Hepatocyte (in vitro differentiated cells): ENCODE measurements at regions not wholly inside any gene's neighbourhood (a gene's known extent, or its start where the extent isn't known, plus 50 kb on each side); places are given as distances from the start of the nearest gene placed in this dataset.

Experiments
- DNase-seq: peaks from one replicate; pipeline ENCODE4 v3.0.0-alpha.2; 2016; ENCODE audit warnings: low spot score
- H2AFZ ChIP-seq: fragments of 200-600 bp; sonication (generic); 2 replicates; pipeline ENCODE4 v1.6.0; 2016; ENCODE audit warnings: antibody characterized with exemption, mild to moderate bottlenecking
- H3K27ac ChIP-seq: fragments of 200-600 bp; sonication (generic); 2 replicates; pipeline ENCODE4 v1.5.1; 2016; ENCODE audit warnings: mild to moderate bottlenecking
- H3K27me3 ChIP-seq: fragments of 200-600 bp; sonication (generic); 2 replicates; pipeline ENCODE4 v1.6.1; 2016
- H3K36me3 ChIP-seq: fragments of 200-600 bp; sonication (generic); replicated peaks from 2 replicates; pipeline ENCODE4 v1.5.1; 2016; ENCODE audit warnings: low read depth; ENCODE audit not compliant: insufficient read depth
- H3K4me1 ChIP-seq: fragments of 200-600 bp; sonication (generic); 2 replicates; pipeline ENCODE4 v1.5.1; 2016; ENCODE audit warnings: mild to moderate bottlenecking, moderate library complexity; ENCODE audit not compliant: insufficient read depth
- H3K4me2 ChIP-seq: fragments of 200-600 bp; sonication (generic); 2 replicates; pipeline ENCODE4 v1.6.0; 2016
- H3K4me3 ChIP-seq: fragments of 200-600 bp; sonication (generic); 2 replicates; pipeline ENCODE4 v1.5.1; 2016; ENCODE audit warnings: mild to moderate bottlenecking
- H3K79me2 ChIP-seq: fragments of 200-600 bp; sonication (generic); 2 replicates; pipeline ENCODE4 v1.6.0; 2017; ENCODE audit warnings: mild to moderate bottlenecking
- H3K9me2 ChIP-seq: fragments of 200-600 bp; sonication (generic); replicated peaks from 2 replicates; pipeline ENCODE4 v1.6.0; 2017; ENCODE audit warnings: mild to moderate bottlenecking; ENCODE audit not compliant: insufficient read depth
- H3K9me3 ChIP-seq: fragments of 200-600 bp; sonication (generic); 2 replicates; pipeline ENCODE4 v1.5.1; 2016; ENCODE audit warnings: low read depth, mild to moderate bottlenecking
- H4K20me1 ChIP-seq: fragments of 200-600 bp; sonication (generic); 2 replicates; pipeline ENCODE4 v1.6.0; 2016; ENCODE audit warnings: mild to moderate bottlenecking; ENCODE audit not compliant: insufficient read depth, poor library complexity, severe bottlenecking
- EZH2 ChIP-seq: fragments of 200-600 bp; sonication (generic); IDR thresholded peaks from 2 replicates; pipeline ENCODE4 v1.6.1; 2016; ENCODE audit warnings: antibody characterized with exemption, mild to moderate bottlenecking, borderline replicate concordance
- EZH2phosphoT487 ChIP-seq: fragments of 200-600 bp; sonication (generic); IDR thresholded peaks from one replicate; pipeline ENCODE4 v1.6.1; 2018; ENCODE audit warnings: antibody characterized with exemption, mild to moderate bottlenecking, low read depth, moderate library complexity; ENCODE audit not compliant: unreplicated experiment, severe bottlenecking
- WGBS: methylation state at CpG from one replicate; pipeline ENCODE4 v1.1.6; 2016; ENCODE audit warnings: low lambda C conversion rate; ENCODE audit errors: missing lambda C conversion rate; 5-methylcytosine and 5-hydroxymethylcytosine counted together
- TF ChIP-seq, protein P1 (sequence below): fragments of 200-600 bp; sonication (generic); IDR thresholded peaks from 2 replicates; pipeline ENCODE4 v1.5.1; 2016; ENCODE audit warnings: antibody characterized with exemption, mild to moderate bottlenecking; ENCODE audit not compliant: poor library complexity

DNA sequence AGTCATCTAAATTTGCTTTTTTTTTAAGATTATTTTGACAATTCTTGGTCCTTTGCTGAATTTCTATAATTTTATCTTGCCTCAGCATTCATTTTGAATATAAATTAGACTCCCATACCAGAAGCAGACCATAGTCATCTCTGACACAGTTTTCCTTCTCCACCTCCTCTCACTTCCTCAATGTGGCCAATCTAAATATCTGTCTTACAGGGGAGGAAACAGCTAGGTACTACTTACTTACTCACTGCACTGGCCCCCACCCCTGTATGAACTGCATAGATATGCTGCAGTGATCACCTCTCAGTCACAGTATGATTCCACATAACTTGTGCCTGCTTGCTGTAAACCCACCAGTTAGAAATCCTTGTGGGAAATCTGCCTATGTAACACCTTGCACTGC lies 665.6 kb downstream of the FGF9 start:
- no peaks in the 10 kb centered on the region for H3K79me2 ChIP-seq
- no peak for DNase-seq
- no peaks in the 10 kb centered on the region for H3K9me3 ChIP-seq
- H4K20me1 ChIP-seq, result no peaks in the 10 kb centered on the region
- no peak overlapping the region for H2AFZ ChIP-seq
- H3K36me3 ChIP-seq, result no peaks in the 10 kb centered on the region
- H3K9me2 ChIP-seq, result no peaks in the 10 kb centered on the region
- TF ChIP-seq EZH2, result no peak
- TF ChIP-seq EZH2phosphoT487, result no peak
- TF ChIP-seq, protein P1, sequence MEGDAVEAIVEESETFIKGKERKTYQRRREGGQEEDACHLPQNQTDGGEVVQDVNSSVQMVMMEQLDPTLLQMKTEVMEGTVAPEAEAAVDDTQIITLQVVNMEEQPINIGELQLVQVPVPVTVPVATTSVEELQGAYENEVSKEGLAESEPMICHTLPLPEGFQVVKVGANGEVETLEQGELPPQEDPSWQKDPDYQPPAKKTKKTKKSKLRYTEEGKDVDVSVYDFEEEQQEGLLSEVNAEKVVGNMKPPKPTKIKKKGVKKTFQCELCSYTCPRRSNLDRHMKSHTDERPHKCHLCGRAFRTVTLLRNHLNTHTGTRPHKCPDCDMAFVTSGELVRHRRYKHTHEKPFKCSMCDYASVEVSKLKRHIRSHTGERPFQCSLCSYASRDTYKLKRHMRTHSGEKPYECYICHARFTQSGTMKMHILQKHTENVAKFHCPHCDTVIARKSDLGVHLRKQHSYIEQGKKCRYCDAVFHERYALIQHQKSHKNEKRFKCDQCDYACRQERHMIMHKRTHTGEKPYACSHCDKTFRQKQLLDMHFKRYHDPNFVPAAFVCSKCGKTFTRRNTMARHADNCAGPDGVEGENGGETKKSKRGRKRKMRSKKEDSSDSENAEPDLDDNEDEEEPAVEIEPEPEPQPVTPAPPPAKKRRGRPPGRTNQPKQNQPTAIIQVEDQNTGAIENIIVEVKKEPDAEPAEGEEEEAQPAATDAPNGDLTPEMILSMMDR, result no peak
- H3K4me3 ChIP-seq, result no peak overlapping the region
- H3K4me1 ChIP-seq, result no peaks in the 10 kb centered on the region
- H3K27me3 ChIP-seq, result no peaks in the 10 kb centered on the region
- H3K27ac ChIP-seq, result no peak overlapping the region
- H3K4me2 ChIP-seq, result no peak overlapping the region

DNA sequence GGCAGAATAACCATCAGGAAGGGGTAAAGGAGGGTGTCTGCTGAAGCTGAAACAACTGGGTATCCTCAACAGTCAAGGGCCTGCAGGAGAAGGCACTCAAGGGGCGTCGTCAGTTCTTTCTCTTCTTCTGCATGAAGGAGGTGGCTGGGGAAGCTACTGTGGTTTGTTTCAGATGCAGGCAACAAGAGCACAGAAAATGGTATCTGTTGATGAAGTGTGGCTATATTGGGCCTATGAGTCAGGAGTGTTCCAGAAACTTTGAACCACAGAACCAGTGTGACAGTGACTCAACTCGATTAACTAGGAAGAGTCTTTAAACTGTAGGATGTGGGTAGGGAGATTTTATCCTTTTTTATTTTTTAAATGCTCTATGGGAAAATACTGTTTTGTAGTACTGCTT lies 686.3 kb downstream of the FGF9 start:
- Histone ChIP-seq H3K27me3 (no peaks in the 10 kb centered on the region), H2AFZ (no peak overlapping the region), H3K4me3 (no peak overlapping the region), H3K4me2 (no peak overlapping the region), H3K4me1 (no peaks in the 10 kb centered on the region), H3K9me2 (no peaks in the 10 kb centered on the region), H3K27ac (no peak overlapping the region), H3K36me3 (no peaks in the 10 kb centered on the region), H4K20me1 (no peaks in the 10 kb centered on the region), H3K9me3 (no peaks in the 10 kb centered on the region), H3K79me2 (no peaks in the 10 kb centered on the region)
- WGBS, result 93% methylated on average over 3 of the region's 3 CpGs
- no peak for DNase-seq
- TF ChIP-seq EZH2 (no peak), EZH2phosphoT487 (no peak)
- TF ChIP-seq, protein P1, result no peak

DNA sequence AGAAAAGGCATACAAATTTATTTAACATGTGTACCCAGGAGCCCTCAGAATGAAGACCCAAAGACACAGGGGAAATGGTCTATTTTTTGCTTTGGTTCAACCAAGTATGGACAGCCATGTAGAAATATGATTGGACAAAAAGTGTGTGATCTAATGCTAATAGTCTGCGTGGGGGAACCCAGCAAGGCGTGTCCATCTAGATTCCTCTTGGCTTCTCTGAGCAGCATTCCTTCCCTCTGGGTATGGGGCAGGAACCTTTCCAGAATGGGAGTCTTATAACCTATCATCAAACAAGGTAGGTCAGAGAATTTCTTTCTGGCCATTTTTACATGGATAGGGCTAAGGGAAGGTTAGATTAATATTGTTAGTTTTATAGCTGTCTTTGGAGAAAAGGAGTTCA lies 698.2 kb downstream of the FGF9 start:
- 93% methylated on average over 2 of the region's 2 CpGs for WGBS
- H3K4me1 ChIP-seq, result no peaks in the 10 kb centered on the region
- no peaks in the 10 kb centered on the region for H3K27me3 ChIP-seq
- H3K27ac ChIP-seq, result no peak overlapping the region
- H3K9me2 ChIP-seq, result no peaks in the 10 kb centered on the region
- H4K20me1 ChIP-seq, result no peaks in the 10 kb centered on the region
- no peaks in the 10 kb centered on the region for H3K36me3 ChIP-seq
- no peak overlapping the region for H3K4me3 ChIP-seq
- no peaks in the 10 kb centered on the region for H3K79me2 ChIP-seq
- no peak overlapping the region for H2AFZ ChIP-seq
- H3K4me2 ChIP-seq, result no peak overlapping the region
- DNase-seq, result no peak
- H3K9me3 ChIP-seq, result peaks cover 9% of the 10 kb centered on the region
- TF ChIP-seq, protein P1, result no peak
- TF ChIP-seq EZH2phosphoT487, result no peak
- no peak for TF ChIP-seq EZH2

DNA sequence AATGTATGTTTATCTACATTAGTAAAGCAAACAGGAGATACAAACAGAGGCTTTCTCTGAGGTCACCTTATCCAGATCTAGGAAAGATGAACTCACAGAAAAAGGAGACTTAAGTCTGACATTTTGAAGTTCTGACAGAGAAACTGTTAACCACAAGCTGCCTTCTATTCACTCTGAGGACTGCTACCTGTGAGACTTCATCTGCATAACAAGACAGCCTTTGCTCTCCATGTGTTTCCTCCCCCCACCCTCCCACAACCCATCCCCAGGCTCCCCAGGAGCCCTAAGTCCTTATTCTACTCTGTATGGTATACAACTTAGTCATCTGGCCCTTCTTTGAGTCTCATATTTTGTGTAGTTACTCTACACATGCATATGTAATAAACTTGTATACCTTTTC lies 699.0 kb downstream of the FGF9 start:
- no peaks in the 10 kb centered on the region for H3K27me3 ChIP-seq
- TF ChIP-seq EZH2phosphoT487 (no peak), EZH2 (no peak)
- TF ChIP-seq, protein P1, result no peak
- no peaks in the 10 kb centered on the region for H4K20me1 ChIP-seq
- H3K27ac ChIP-seq, result no peak overlapping the region
- no peaks in the 10 kb centered on the region for H3K4me1 ChIP-seq
- no peaks in the 10 kb centered on the region for H3K9me2 ChIP-seq
- H3K36me3 ChIP-seq, result no peaks in the 10 kb centered on the region
- H2AFZ ChIP-seq, result no peak overlapping the region
- no peaks in the 10 kb centered on the region for H3K79me2 ChIP-seq
- H3K4me2 ChIP-seq, result no peak overlapping the region
- H3K4me3 ChIP-seq, result no peak overlapping the region
- peaks cover 7% of the 10 kb centered on the region for H3K9me3 ChIP-seq
- no peak for DNase-seq
